Stimulated activated naive CD8-positive, alpha-beta T cell treated with anti-CD3 and anti-CD28 coated beads, Interleukin-15, Interleukin-2, amounts not matched to agents 100 ng/mL and 50 ng/mL, for 24 hours (primary cell): ENCODE measurements at regions not wholly inside any gene's neighbourhood (a gene's known extent, or its start where the extent isn't known, plus 50 kb on each side); places are given as distances from the start of the nearest gene placed in this dataset.

ENCODE experiments used
- H3K27ac Mint-ChIP-seq: one replicate; pipeline ENCODE4 v1.8.0; 2021; ENCODE audit warnings: mild to moderate bottlenecking, mixed read lengths
- H3K27me3 Mint-ChIP-seq: one replicate; pipeline ENCODE4 v1.8.0; 2021; ENCODE audit warnings: mixed read lengths
- H3K36me3 Mint-ChIP-seq: one replicate; pipeline ENCODE4 v1.8.0; 2021; ENCODE audit warnings: low read depth, mixed read lengths
- H3K4me1 Mint-ChIP-seq: one replicate; pipeline ENCODE4 v1.8.0; 2021; ENCODE audit warnings: low read depth, mixed read lengths
- H3K4me3 Mint-ChIP-seq: one replicate; pipeline ENCODE4 v1.8.0; 2021; ENCODE audit warnings: mild to moderate bottlenecking, mixed read lengths
- H3K9me3 Mint-ChIP-seq: one replicate; pipeline ENCODE4 v1.8.0; 2021; ENCODE audit warnings: mixed read lengths

DNA sequence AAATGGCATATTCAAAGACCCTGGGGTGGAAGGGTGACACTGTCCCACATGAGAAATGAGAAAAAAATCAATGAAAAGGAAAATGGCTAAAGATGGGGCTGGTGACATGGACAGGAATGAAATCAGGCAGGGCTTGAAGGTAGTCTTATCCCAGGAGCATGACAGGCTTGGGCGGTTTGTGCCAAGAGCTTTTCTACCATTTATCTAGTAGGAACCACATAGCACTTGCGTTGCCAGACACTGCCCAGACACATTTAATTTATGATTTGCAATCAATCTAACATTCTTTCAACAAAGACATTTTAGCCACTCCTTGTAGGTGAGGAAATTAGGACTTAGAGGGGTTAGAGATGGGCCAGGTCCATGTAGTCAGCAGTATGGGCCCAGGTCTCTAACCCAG lies 106.6 kb upstream of the NR2F2 start:
- no peaks in the 10 kb centered on the region for H3K36me3 Mint-ChIP-seq
- peaks cover 22% of the 10 kb centered on the region for H3K27me3 Mint-ChIP-seq
- H3K9me3 Mint-ChIP-seq, result no peaks in the 10 kb centered on the region
- H3K4me1 Mint-ChIP-seq, result no peaks in the 10 kb centered on the region
- H3K4me3 Mint-ChIP-seq, result no peak overlapping the region
- no peak overlapping the region for H3K27ac Mint-ChIP-seq

DNA sequence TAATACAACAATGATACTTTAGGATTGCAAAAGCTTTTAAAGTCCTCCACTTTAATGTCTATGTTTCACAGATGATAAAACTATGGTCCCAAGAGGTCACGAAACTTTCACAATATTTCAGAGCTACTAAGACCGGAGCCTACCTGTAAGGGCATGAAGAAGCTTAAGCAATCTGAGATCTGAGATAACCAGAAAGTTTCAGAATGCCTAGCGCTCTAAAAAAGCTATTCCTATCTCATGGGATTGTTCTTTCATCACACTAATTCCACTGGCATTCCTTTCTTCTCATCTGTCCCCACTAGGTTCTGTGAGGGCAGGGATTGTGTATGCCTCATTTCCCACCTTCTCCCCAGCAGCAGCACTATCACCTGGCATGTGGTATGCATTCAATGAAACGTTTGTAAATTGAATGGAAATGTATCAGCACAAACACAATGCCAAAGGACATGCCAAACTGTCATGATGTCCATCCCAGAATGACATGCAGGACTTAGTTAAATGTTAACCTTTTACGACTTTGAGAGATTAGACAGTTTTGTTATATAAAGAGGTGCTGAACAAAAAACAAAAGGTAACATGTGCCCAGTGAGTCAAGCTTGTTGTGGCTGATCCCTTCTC lies 104.7 kb upstream of the NR2F2 start:
- Mint-ChIP-seq H3K9me3 (no peaks in the 10 kb centered on the region), H3K27me3 (peaks cover 17% of the 10 kb centered on the region), H3K4me1 (no peaks in the 10 kb centered on the region), H3K27ac (no peak overlapping the region), H3K4me3 (no peak overlapping the region), H3K36me3 (no peaks in the 10 kb centered on the region)

DNA sequence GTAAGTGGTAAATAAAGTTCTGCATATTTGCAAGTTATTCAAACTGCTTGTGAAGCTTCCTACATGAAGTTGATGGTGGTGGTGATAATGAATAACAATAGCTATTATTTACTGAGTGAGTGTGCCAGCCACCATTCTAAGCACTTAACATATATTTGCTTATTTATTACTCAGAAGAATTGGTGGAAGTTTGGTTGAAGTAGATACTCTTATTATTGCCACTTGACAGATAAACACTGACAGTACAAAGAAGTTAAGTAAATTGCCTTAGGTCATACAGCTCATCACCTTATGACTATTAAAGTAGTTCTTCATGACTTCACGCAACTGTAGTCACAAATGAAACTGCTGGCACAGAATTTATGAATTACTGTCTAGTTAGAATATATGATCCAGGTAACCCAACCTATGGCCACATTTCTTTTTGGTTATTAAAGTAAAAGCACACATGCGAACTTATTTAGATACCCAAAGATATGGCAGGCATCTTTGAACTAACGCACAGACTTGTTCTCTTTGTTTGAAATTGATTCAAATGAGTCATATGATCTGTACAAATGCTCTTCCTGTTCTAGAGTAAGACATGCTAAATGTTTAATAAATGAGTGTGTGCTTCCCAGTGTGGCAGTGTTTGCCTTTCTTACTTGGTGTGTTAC lies 99.8 kb upstream of the NR2F2 start:
- H3K36me3 Mint-ChIP-seq, result no peaks in the 10 kb centered on the region
- no peaks in the 10 kb centered on the region for H3K4me1 Mint-ChIP-seq
- H3K27me3 Mint-ChIP-seq, result peaks cover 9% of the 10 kb centered on the region
- H3K27ac Mint-ChIP-seq, result no peak overlapping the region
- H3K4me3 Mint-ChIP-seq, result no peak overlapping the region
- peaks cover 4% of the 10 kb centered on the region for H3K9me3 Mint-ChIP-seq

DNA sequence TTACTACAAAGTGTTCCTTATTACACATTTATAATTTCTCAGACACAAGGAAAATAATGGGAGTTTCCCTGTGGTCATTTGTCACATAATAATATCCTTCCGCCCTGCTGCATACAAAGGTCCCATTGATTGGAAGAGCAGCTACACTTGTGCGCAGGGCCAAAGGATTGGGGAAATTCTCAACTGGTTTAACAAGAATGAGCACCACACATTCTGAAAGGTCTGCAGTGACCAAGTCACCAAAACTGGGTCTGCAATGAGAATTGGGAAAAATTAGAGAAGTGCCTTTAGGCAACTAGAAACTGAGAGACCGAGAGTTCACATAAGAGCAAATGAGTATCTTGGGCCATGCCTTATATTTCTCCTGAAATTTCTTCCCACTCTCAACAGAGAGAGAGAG lies 98.2 kb upstream of the NR2F2 start:
- no peak overlapping the region for H3K4me3 Mint-ChIP-seq
- H3K4me1 Mint-ChIP-seq, result no peaks in the 10 kb centered on the region
- H3K27ac Mint-ChIP-seq, result no peak overlapping the region
- H3K9me3 Mint-ChIP-seq, result peaks cover 9% of the 10 kb centered on the region
- H3K27me3 Mint-ChIP-seq, result peaks cover 6% of the 10 kb centered on the region
- H3K36me3 Mint-ChIP-seq, result no peaks in the 10 kb centered on the region

DNA sequence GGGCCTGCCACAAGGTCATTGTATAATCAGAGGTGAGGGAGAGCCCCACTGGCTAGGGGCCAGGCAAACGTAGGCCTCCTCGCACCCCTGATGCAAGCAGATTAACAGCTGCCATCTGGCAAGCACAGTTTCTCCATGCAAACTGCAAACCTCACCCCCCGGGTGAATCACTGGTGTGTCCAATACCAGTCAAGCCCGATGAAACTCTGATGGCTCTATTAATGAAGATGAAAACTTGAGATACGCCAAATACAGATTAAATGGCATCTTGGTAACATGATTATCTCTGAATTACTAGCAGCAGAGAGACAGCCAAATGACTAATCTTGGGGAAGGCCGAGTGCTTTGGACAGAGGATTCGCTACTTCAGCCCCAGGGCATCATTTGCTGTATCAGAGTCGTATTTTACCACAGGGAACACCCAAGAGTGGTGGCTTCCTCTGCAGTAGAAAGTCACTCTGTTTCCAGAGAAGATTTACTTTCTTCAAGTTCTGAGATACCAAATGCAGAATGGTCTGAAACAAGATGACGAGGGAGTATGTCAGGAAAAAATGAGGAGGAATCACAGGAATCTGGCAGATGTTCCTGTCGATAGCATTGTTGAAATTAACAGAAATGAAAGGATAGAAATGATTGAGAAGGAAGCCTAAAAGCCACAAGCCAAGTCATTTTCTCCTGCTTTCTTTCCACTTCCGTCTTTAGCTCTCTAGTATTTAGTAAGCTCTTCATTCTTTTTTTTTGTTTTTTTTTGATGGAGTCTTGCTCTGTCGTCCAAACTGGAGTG lies 96.2 kb upstream of the NR2F2 start:
- no peaks in the 10 kb centered on the region for H3K4me1 Mint-ChIP-seq
- peaks cover 9% of the 10 kb centered on the region for H3K9me3 Mint-ChIP-seq
- no peak overlapping the region for H3K27ac Mint-ChIP-seq
- no peaks in the 10 kb centered on the region for H3K36me3 Mint-ChIP-seq
- no peak overlapping the region for H3K4me3 Mint-ChIP-seq
- peaks cover 6% of the 10 kb centered on the region for H3K27me3 Mint-ChIP-seq

DNA sequence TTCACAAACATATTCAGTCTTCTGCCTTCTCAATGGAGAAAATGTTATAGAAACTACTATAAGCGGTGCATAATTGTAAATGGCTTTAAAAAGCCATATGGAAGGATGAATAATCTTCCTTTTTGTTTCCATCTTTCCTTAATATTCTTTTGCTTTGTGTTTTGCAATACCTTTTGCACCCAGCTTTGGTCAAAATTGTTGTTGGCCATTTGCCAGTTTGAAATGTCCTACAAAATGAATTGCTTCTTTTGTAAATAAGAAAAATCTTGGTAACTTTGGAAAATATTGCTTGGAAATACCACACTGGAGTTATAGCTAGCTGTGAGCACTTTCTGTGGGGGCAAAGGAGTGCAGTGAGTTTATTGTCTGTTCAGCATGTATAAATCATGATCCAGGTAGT lies 93.5 kb upstream of the NR2F2 start:
- Mint-ChIP-seq H3K4me1 (no peaks in the 10 kb centered on the region), H3K4me3 (no peak overlapping the region), H3K27me3 (peaks cover 6% of the 10 kb centered on the region), H3K9me3 (peaks cover 9% of the 10 kb centered on the region), H3K27ac (no peak overlapping the region), H3K36me3 (no peaks in the 10 kb centered on the region)

DNA sequence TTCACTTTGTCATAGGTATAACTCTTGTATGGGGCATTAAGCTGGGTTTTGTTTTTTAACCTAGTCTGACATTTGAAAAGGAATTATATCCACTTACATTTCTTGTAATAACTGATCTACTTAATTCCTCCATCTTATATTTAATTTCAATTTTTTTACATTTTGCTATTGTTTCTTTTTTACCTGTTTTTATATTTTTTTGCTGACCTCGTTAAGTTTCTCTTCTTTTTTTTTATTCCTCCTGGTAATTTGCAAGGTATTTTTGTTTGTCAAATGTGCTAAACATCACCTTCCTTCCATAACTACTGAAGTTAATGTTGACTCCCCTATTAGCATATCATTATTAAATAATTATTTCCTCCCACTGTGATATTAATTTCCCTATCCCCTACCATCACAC lies 87.7 kb upstream of the NR2F2 start:
- no peaks in the 10 kb centered on the region for H3K36me3 Mint-ChIP-seq
- H3K27me3 Mint-ChIP-seq, result peaks cover 15% of the 10 kb centered on the region
- H3K4me3 Mint-ChIP-seq, result no peak overlapping the region
- H3K9me3 Mint-ChIP-seq, result peaks cover 9% of the 10 kb centered on the region
- H3K4me1 Mint-ChIP-seq, result no peaks in the 10 kb centered on the region
- no peak overlapping the region for H3K27ac Mint-ChIP-seq

DNA sequence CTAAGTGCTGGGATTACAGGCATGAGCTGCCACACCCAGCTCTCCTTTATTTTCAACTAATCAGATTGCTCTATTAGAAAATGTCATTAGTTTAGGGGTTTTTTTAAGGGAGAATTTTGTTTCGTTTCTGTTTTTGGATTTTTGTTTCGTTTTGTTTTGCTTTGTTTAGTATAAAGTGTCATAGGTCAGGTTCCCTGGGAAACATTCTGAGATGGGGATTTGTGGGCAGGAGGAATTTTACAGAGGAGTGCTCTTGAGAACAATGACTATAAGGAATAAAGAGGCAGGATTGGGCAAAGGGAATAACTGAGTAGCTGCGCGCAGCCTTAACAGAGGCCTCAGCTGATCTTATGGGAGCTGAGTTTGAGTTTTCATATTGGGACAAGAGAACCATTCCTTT lies 86.8 kb upstream of the NR2F2 start:
- H3K4me3 Mint-ChIP-seq, result no peak overlapping the region
- H3K4me1 Mint-ChIP-seq, result no peaks in the 10 kb centered on the region
- H3K36me3 Mint-ChIP-seq, result no peaks in the 10 kb centered on the region
- H3K27ac Mint-ChIP-seq, result no peak overlapping the region
- peaks cover 9% of the 10 kb centered on the region for H3K9me3 Mint-ChIP-seq
- H3K27me3 Mint-ChIP-seq, result peaks cover 15% of the 10 kb centered on the region

DNA sequence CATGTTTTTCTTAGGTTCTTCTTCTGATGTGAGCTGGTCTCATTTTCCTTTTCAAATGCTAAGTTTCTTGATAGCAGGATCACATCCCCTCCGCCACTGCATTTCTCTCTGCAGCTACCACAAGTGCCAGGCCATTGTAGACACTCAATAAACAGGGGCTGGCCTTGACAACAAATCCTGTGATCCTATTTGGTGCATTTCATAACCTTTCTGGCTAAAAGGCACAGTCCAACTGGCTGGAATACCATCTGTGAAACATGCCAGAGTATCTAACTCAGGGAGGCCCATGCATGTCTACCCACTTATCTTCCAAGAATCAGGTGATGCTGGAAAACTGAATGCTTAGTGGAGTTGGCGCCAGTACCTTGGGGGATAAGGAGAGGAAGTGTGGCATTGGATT lies 85.2 kb upstream of the NR2F2 start:
- H3K4me1 Mint-ChIP-seq, result no peaks in the 10 kb centered on the region
- no peak overlapping the region for H3K27ac Mint-ChIP-seq
- H3K9me3 Mint-ChIP-seq, result peaks cover 9% of the 10 kb centered on the region
- peaks cover 19% of the 10 kb centered on the region for H3K27me3 Mint-ChIP-seq
- H3K4me3 Mint-ChIP-seq, result no peak overlapping the region
- no peaks in the 10 kb centered on the region for H3K36me3 Mint-ChIP-seq

DNA sequence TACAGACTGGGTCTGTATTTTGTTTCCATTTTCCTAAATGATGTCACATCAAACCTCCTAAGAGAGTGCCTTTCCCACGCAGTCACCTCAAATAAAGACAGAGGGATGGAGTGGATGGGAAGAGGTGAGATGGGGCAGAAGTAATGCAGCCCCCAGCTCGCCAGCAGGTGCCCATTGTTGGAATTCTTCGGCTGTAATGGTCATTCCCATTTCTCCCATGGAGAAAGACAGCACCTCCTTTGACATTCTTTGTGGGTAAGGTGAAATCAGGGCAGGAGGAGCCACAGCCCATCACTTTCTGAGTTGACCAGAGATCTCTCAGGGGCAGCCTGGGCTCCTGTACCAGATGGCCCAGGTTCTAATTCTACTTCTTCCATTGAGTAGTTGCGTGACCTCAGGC lies 84.4 kb upstream of the NR2F2 start:
- Mint-ChIP-seq H3K9me3 (peaks cover 9% of the 10 kb centered on the region), H3K4me3 (no peak overlapping the region), H3K27me3 (peaks cover 19% of the 10 kb centered on the region), H3K4me1 (no peaks in the 10 kb centered on the region), H3K36me3 (no peaks in the 10 kb centered on the region), H3K27ac (no peak overlapping the region)

DNA sequence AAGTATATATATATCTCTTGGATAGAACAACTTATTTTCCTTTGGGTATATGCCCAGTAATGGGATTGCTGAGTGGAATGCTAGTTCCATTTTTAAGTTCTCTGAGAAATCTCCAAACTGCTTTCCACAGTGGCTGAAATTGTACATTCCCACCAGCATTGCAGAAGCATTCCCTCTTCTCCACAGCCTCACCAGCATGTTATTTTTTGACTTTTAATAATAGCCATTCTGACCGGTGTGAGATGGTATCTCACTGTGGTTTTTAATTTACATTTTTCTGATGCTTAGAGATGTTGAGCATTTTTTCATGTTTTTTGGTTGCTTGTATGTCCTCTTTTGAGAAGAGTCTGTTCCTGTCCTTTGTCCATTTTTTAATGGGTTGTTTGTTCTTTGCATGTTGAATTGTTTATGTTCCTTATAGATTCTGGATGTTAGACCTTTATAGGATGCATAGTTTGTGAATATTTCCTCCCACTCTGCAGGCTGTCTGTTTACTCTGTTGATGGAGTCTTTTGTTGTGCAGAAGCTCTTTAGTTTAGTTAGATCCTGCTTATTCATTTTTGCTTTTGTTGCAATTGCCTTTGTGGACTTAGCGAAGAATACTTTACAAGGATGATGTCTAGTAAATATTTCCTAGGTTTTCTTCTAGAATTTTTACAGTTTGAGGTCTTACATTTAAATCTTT lies 82.7 kb upstream of the NR2F2 start:
- Mint-ChIP-seq H3K27ac (no peak overlapping the region), H3K9me3 (peaks cover 9% of the 10 kb centered on the region), H3K36me3 (no peaks in the 10 kb centered on the region), H3K27me3 (peaks cover 24% of the 10 kb centered on the region), H3K4me1 (no peaks in the 10 kb centered on the region), H3K4me3 (no peak overlapping the region)

DNA sequence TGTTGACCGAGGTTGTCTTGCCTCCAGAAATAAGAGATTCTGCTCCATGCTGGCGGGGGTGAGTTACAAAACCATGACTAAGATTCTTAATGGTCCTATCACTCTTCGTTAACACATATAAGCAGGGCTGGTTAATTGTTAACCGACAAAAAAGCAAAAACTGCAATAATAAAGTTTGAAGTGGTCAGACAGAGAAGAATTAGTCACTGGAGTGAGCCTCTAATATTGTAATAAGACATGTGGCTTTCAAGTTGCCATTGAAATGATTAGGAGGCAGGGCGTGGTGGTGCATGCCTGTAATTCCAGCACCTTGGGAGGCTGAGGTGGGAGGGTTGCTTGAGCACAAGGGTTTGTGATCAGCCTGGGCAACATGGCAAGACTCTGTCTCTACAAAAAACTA lies 78.4 kb upstream of the NR2F2 start:
- no peak overlapping the region for H3K4me3 Mint-ChIP-seq
- H3K9me3 Mint-ChIP-seq, result no peaks in the 10 kb centered on the region
- H3K36me3 Mint-ChIP-seq, result no peaks in the 10 kb centered on the region
- H3K27me3 Mint-ChIP-seq, result peaks cover 12% of the 10 kb centered on the region
- no peaks in the 10 kb centered on the region for H3K4me1 Mint-ChIP-seq
- H3K27ac Mint-ChIP-seq, result no peak overlapping the region

DNA sequence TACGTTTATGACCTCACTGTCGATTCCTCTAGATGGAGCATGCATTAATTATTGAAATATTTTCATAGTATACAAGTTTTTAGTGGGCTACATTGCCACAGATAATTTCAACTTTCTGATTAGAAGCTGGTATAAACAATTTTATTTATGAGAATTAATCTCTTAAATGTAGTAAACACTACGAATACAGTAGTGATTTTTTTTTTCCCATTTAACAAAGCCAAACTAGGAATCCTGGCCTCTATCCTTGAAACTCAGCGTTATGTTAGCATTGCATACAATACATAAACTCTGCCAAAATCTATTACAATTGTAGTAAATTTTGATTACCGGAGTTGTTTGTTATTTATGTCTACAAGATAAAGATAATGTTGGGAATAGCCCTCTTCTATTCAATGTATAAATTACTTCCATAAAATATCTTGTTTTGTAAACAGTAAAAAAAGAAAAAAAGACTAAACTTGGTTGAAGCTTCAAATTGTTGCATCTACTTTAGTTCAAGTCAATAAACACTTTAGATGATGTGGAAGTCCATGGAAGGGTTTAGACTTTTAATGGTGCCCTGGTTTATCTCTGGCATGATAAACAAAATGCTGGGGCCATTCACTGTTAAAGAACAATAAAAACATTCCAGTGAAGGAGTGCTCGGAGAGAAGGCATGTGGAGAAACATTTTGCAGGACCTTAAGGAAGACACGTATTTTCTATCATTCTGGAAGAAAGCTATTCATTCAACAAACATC lies 77.3 kb upstream of the NR2F2 start:
- Mint-ChIP-seq H3K27me3 (peaks cover 12% of the 10 kb centered on the region), H3K36me3 (no peaks in the 10 kb centered on the region), H3K27ac (no peak overlapping the region), H3K4me3 (no peak overlapping the region), H3K9me3 (no peaks in the 10 kb centered on the region), H3K4me1 (no peaks in the 10 kb centered on the region)

DNA sequence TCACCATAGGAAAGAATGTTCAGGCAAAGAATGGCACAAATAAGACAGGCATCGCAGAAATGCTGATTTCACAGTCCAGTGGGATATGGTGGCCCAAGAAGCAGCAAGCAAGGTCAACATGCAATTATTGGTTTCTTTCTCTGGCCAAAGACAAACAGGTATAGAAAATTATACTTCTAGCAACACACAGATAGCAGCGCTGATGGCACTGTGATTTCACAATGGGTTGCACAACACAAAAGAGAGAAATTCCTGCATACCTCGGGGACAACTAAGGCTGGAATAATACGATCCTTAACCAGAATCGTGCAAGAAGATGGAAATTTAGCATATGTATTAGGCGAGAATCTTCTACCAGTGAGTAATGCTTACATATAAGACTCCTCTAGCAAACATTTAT lies 76.3 kb upstream of the NR2F2 start:
- Mint-ChIP-seq H3K9me3 (peaks cover 3% of the 10 kb centered on the region), H3K27ac (no peak overlapping the region), H3K36me3 (no peaks in the 10 kb centered on the region), H3K4me1 (no peaks in the 10 kb centered on the region), H3K27me3 (peaks cover 12% of the 10 kb centered on the region), H3K4me3 (no peak overlapping the region)
